Activated naive CD8-positive, alpha-beta T cell (primary cell): ENCODE measurements at regions not wholly inside any gene's neighbourhood (a gene's known extent, or its start where the extent isn't known, plus 50 kb on each side); places are given as distances from the start of the nearest gene placed in this dataset.

ENCODE experiments used
- H3K27ac Mint-ChIP-seq: one replicate; pipeline ENCODE4 v1.8.0; 2021; ENCODE audit warnings: mixed read lengths
- H3K27me3 Mint-ChIP-seq: one replicate; pipeline ENCODE4 v1.8.0; 2021; ENCODE audit warnings: mixed read lengths
- H3K36me3 Mint-ChIP-seq: one replicate; pipeline ENCODE4 v1.8.0; 2021; ENCODE audit warnings: mixed read lengths
- H3K4me1 Mint-ChIP-seq: one replicate; pipeline ENCODE4 v1.8.0; 2021; ENCODE audit warnings: low read depth, mixed read lengths
- H3K4me3 Mint-ChIP-seq: one replicate; pipeline ENCODE4 v1.8.0; 2021; ENCODE audit warnings: mild to moderate bottlenecking, mixed read lengths
- H3K9me3 Mint-ChIP-seq: one replicate; pipeline ENCODE4 v1.8.0; 2021; ENCODE audit warnings: low read depth, mixed read lengths

DNA sequence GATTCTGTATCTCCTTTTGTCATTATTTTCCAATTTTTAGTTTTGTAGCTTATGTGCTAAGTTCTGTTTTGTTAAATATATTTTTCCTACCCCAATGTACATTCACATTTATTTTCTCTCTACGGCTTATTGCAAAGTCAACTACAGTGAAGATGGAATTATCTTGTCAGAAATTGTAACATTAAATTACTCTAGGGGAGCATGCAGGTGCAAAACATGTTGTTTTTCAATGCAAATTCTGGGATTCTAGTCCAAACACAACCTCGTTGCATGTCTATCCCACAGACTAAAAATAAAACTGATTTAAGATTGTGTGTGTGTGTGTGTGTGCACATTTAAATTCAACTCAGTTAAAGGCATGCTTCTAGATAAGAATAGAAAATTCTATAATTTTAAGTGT lies 529.1 kb upstream of the POM121L12 start:
- H3K27ac Mint-ChIP-seq = no peak overlapping the region
- H3K4me1 Mint-ChIP-seq = no peaks in the 10 kb centered on the region
- no peaks in the 10 kb centered on the region for H3K27me3 Mint-ChIP-seq
- peaks cover 4% of the 10 kb centered on the region for H3K9me3 Mint-ChIP-seq
- no peak overlapping the region for H3K4me3 Mint-ChIP-seq
- H3K36me3 Mint-ChIP-seq = no peaks in the 10 kb centered on the region

DNA sequence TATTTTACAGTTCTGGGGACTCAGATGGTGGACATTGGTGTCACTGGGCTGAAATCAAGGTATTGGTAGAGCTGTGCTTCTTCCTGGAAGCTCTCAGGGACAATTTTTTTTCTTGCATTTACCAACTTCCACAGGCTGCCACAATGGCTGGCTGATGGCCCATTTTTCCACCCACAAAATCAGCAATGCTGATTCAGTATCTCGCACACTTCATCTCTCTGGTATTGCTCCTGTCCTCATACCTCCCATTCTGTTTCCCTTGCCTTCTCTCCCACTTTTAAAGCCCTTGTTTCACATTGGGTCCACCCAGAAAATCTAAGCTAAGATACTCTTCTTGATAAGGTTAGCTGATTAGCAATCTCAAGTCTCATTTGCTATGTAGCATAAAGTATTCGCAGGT lies 530.9 kb upstream of the POM121L12 start:
- no peaks in the 10 kb centered on the region for H3K4me1 Mint-ChIP-seq
- H3K4me3 Mint-ChIP-seq = no peak overlapping the region
- no peaks in the 10 kb centered on the region for H3K36me3 Mint-ChIP-seq
- H3K27ac Mint-ChIP-seq = no peak overlapping the region
- H3K27me3 Mint-ChIP-seq = no peaks in the 10 kb centered on the region
- H3K9me3 Mint-ChIP-seq = peaks cover 4% of the 10 kb centered on the region

DNA sequence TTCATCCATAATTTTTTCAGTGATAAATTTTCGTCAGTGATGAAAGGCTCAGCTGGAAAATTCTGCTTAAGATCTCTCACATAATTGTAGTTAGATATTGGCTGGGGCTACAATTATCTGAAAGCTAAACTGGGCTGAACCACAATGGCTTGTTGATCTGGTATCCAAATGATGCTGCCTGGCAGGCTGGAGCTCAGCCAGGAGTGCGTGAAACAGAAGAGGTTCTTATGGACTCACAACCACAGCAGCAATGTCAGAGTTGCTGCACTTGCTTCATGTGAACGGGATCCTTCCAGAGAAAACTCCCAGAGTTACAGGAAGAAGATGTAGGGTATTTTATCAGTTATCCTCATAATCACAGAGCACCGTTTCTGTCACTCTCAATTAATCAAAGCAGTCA lies 533.2 kb upstream of the POM121L12 start:
- H3K36me3 Mint-ChIP-seq = no peaks in the 10 kb centered on the region
- no peak overlapping the region for H3K27ac Mint-ChIP-seq
- H3K27me3 Mint-ChIP-seq = no peaks in the 10 kb centered on the region
- H3K9me3 Mint-ChIP-seq = peaks cover 4% of the 10 kb centered on the region
- H3K4me3 Mint-ChIP-seq = no peak overlapping the region
- H3K4me1 Mint-ChIP-seq = no peaks in the 10 kb centered on the region

DNA sequence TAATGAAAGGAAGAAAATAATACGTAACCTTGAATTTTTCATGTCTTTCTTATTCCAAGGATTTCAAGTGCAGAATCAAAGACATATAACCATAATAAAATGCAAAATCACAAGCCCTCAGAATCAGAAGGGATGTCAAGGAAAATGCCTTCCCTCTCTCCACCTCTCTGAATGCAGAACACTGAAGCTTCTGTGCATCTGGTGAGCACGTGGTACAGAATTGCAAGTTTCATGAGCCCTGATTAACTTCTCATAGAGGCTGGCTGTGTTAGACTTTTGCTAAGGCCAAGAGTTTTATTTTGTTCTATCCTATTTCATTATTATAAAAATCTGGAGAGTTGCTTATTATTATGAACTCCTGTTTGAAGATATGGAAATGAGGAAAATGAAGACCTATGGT lies 533.7 kb upstream of the POM121L12 start:
- Mint-ChIP-seq H3K27ac (no peak overlapping the region), H3K4me3 (no peak overlapping the region), H3K36me3 (no peaks in the 10 kb centered on the region), H3K4me1 (no peaks in the 10 kb centered on the region), H3K27me3 (no peaks in the 10 kb centered on the region), H3K9me3 (peaks cover 4% of the 10 kb centered on the region)

DNA sequence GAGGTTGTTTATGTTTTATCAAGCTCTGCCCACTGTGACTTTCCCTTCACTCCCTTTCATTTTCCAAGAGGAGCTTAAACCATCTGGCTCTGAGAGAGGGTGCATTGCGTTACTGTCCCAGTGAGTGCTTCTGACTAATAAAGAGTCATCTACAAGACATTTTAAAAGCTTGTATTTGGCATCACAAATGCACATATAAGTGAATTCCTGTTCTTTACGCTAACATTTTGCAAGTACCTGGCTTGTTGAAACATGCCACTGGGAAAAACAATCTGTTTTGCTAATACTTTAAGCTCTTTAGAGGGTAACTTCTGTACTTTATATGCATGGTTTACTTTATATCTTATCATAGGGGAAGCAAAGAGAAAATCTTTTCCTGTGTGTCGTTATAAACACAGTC lies 534.6 kb upstream of the POM121L12 start:
- H3K27me3 Mint-ChIP-seq = no peaks in the 10 kb centered on the region
- H3K36me3 Mint-ChIP-seq = no peaks in the 10 kb centered on the region
- no peaks in the 10 kb centered on the region for H3K4me1 Mint-ChIP-seq
- no peak overlapping the region for H3K4me3 Mint-ChIP-seq
- no peak overlapping the region for H3K27ac Mint-ChIP-seq
- peaks cover 4% of the 10 kb centered on the region for H3K9me3 Mint-ChIP-seq

DNA sequence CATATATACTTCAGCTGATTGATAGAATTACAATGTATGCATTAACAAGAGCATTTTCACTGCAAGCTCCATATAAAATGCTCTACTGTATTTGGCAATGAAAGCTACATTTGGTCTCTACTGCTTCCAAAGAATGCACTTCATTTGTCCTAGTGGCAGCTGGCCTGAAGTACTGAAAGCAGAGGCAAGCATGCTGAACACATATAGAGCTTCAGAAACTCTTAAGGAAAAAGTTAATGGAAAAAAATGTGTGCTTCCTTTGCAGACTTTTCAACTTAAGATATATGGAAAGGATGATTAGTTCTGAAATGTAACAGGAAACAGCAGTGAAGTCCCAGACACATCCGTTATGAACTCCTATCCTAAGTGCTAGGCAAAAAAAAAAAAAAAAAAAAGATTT lies 537.1 kb upstream of the POM121L12 start:
- Mint-ChIP-seq H3K27ac (no peak overlapping the region), H3K4me1 (no peaks in the 10 kb centered on the region), H3K4me3 (no peak overlapping the region), H3K9me3 (no peaks in the 10 kb centered on the region), H3K36me3 (no peaks in the 10 kb centered on the region), H3K27me3 (no peaks in the 10 kb centered on the region)

GRCh38 chr7:52486267-52486666 lies 549.2 kb upstream of the POM121L12 start:
- Mint-ChIP-seq H3K9me3 (peaks cover 6% of the 10 kb centered on the region), H3K27ac (no peak overlapping the region), H3K27me3 (no peaks in the 10 kb centered on the region), H3K36me3 (no peaks in the 10 kb centered on the region), H3K4me3 (no peak overlapping the region), H3K4me1 (no peaks in the 10 kb centered on the region)

- Mint-ChIP-seq H3K36me3 (no peaks in the 10 kb centered on the region), H3K9me3 (peaks cover 6% of the 10 kb centered on the region), H3K27ac (no peak overlapping the region), H3K4me1 (no peaks in the 10 kb centered on the region), H3K4me3 (no peak overlapping the region), H3K27me3 (no peaks in the 10 kb centered on the region)
These were observed 553.4 kb upstream of the POM121L12 start for GRCh38 chr7:52482076-52482475.

DNA sequence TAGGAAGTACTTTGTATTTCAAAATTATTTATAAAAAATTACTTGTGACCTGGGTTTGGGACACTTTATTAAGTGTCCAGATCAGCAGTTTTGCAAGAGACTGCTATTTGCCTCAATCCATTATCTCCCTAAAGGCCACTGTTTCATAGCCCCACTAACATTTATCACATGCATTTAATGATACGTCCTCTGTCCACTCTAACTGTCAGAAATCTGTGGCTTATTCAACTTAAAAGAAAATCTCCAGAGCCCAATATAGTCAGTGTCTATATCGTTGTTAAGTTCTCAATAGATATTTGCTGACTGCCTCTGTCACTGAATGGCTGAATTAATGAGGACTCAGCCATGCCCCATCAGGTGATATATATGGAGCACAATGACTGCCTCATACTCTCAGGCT lies 553.9 kb upstream of the POM121L12 start:
- no peaks in the 10 kb centered on the region for H3K36me3 Mint-ChIP-seq
- H3K9me3 Mint-ChIP-seq = peaks cover 6% of the 10 kb centered on the region
- no peaks in the 10 kb centered on the region for H3K27me3 Mint-ChIP-seq
- H3K27ac Mint-ChIP-seq = no peak overlapping the region
- no peak overlapping the region for H3K4me3 Mint-ChIP-seq
- no peaks in the 10 kb centered on the region for H3K4me1 Mint-ChIP-seq

GRCh38 chr7:52479990-52480389 lies 555.4 kb upstream of the POM121L12 start:
- Mint-ChIP-seq H3K27me3 (no peaks in the 10 kb centered on the region), H3K4me1 (no peaks in the 10 kb centered on the region), H3K9me3 (no peaks in the 10 kb centered on the region), H3K27ac (no peak overlapping the region), H3K36me3 (no peaks in the 10 kb centered on the region), H3K4me3 (no peak overlapping the region)

GRCh38 chr7:52475001-52475582 lies 560.3 kb upstream of the POM121L12 start:
- no peaks in the 10 kb centered on the region for H3K36me3 Mint-ChIP-seq
- H3K4me3 Mint-ChIP-seq = no peak overlapping the region

GRCh38 chr7:52473756-52474155 lies 561.7 kb upstream of the POM121L12 start:
- Mint-ChIP-seq H3K4me1 (no peaks in the 10 kb centered on the region), H3K9me3 (peaks cover 7% of the 10 kb centered on the region), H3K27ac (no peak overlapping the region), H3K27me3 (no peaks in the 10 kb centered on the region), H3K36me3 (no peaks in the 10 kb centered on the region), H3K4me3 (no peak overlapping the region)

More at GRCh38 chr7:52475001-52475582, 560.3 kb upstream of the POM121L12 start:
- Mint-ChIP-seq H3K9me3 (peaks cover 6% of the 10 kb centered on the region), H3K27ac (no peak overlapping the region), H3K4me1 (no peaks in the 10 kb centered on the region), H3K27me3 (no peaks in the 10 kb centered on the region)

DNA sequence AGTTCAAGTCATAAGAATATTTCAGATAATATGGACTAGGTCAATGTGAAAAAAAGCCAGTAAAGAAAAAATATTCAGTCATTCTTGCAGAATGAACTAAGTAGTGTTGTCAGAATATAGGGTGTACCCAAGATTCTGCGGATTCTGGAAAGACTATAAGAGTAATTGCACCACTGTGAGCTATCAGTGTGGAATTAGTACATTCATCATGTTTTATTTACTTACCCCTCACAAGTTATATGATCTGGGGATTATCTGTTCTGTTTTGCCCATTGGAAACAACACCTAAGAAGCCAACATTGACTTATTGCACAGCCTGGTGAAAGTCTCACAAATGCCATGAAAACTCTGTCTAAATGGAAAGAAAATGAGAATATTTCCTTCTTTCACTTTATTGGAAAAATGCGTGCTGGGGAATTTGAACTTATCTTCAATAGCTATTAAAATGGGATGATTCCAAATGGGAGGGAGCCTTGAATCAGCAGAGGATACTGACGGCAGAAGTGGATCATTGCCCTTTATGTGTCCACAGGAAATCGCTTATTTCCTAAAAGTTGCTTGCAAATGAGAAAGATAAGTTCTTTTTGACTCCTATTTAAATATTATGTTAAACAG lies 563.3 kb upstream of the POM121L12 start:
- Mint-ChIP-seq H3K4me1 (no peaks in the 10 kb centered on the region), H3K27me3 (no peaks in the 10 kb centered on the region), H3K36me3 (no peaks in the 10 kb centered on the region), H3K27ac (no peak overlapping the region), H3K9me3 (peaks cover 7% of the 10 kb centered on the region), H3K4me3 (no peak overlapping the region)

DNA sequence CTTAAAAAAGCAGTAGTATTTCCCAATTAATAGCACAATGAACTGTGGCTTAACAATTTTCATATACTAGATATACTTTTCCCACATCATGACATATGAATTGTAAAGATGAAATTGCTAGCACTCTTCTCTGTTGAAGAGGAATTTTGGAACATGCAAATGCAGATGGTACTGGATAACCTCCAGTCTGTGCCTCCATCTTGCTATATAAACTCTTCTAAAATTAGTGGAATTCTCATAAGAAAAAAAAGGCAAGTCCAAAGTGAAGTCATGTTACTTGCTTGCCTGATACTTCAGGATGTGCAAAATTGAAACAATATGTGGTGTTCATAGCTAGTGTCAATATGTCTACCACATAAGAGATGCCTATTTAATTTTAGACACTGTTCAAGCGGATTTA lies 570.2 kb upstream of the POM121L12 start:
- H3K36me3 Mint-ChIP-seq = no peaks in the 10 kb centered on the region
- no peak overlapping the region for H3K4me3 Mint-ChIP-seq
- no peak overlapping the region for H3K27ac Mint-ChIP-seq
- no peaks in the 10 kb centered on the region for H3K4me1 Mint-ChIP-seq
- H3K27me3 Mint-ChIP-seq = no peaks in the 10 kb centered on the region
- peaks cover 3% of the 10 kb centered on the region for H3K9me3 Mint-ChIP-seq

DNA sequence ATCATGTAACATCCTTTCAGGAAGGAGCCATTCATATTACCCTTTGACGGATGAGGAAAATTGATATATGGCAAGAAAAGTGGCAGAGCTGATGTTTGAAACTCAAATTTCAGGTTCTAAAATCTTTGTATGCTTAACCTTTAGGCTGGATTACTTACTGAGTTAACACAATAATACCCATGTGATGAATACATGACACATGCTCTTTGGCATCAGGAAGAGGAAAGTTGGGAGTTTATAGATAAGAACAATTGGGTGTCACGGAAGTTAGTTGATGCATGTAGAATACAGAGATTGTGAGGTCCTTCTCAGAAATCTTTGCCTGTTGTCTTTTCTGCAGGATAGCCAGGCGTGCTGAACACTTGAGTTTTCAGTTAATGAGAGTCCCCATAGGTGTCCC lies 572.1 kb upstream of the POM121L12 start:
- Mint-ChIP-seq H3K4me1 (no peaks in the 10 kb centered on the region), H3K9me3 (no peaks in the 10 kb centered on the region), H3K27ac (no peak overlapping the region), H3K36me3 (no peaks in the 10 kb centered on the region), H3K27me3 (no peaks in the 10 kb centered on the region), H3K4me3 (no peak overlapping the region)

DNA sequence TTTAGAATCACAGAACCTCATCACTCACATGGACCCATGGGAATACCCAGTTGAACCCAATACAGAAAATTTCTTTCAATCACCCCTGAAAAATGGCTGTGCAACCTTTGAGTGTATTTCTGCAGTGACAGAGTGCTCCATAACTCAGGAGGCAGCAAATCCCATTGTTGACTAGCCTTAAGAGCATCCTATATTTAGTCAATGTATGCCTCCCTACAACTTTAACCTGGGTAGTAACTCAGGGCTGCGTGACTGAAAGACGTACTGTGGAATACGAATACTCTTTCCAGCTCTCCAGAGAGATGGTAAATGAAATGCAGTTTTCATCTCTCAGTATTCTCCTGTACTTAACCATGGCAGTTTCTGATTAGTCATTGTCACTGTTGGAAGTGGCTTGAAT lies 573.0 kb upstream of the POM121L12 start:
- H3K4me3 Mint-ChIP-seq = no peak overlapping the region
- no peaks in the 10 kb centered on the region for H3K27me3 Mint-ChIP-seq
- no peaks in the 10 kb centered on the region for H3K4me1 Mint-ChIP-seq
- no peak overlapping the region for H3K27ac Mint-ChIP-seq
- H3K36me3 Mint-ChIP-seq = no peaks in the 10 kb centered on the region
- H3K9me3 Mint-ChIP-seq = no peaks in the 10 kb centered on the region
